ENCODE measurements at regions not wholly inside any gene's neighbourhood (a gene's known extent, or its start where the extent isn't known, plus 50 kb on each side); places are given as distances from the start of the nearest gene placed in this dataset.
"Not testable (repeated sequence)": the region's sequence is repeated elsewhere in the genome, so short reads cannot be mapped to it uniquely, and the experiment has no call there.

- H3K27ac ChIP-seq (replicated peaks) = no peak overlapping the region
- H3K4me3 ChIP-seq (replicated peaks; ENCODE audit: insufficient read depth, low read length) = no peak overlapping the region
- no peak for DNase-seq (ENCODE audit: low read depth in 1 of 2, low spot score in 1 of 2)
- TF ChIP-seq POLR2AphosphoS5 (IDR thresholded peaks at IDR 0.05; ENCODE audit: low read depth) (no peak), GABPA (IDR thresholded peaks at IDR 0.05; ENCODE audit: low read depth) (no peak), REST (IDR thresholded peaks at IDR 0.05; ENCODE audit: insufficient replicate concordance, low read depth) (no peak), SPI1 (IDR thresholded peaks at IDR 0.05; ENCODE audit: borderline replicate concordance, low read depth) (no peak), CTCF (IDR thresholded peaks at IDR 0.05; ENCODE audit: insufficient read depth, low read length) (no peak)
- H3K27me3 ChIP-seq (ENCODE audit: insufficient read depth, poor library complexity, severe bottlenecking) = no peaks in the 10 kb centered on the region
These were observed 582.2 kb upstream of the ARID1B start for GRCh38 chr6:156194981-156195380.

- no peaks in the 10 kb centered on the region for H3K27me3 ChIP-seq (ENCODE audit: insufficient read depth, poor library complexity, severe bottlenecking)
- TF ChIP-seq POLR2AphosphoS5 (IDR thresholded peaks at IDR 0.05; ENCODE audit: low read depth) (no peak), GABPA (IDR thresholded peaks at IDR 0.05; ENCODE audit: low read depth) (no peak), REST (IDR thresholded peaks at IDR 0.05; ENCODE audit: insufficient replicate concordance, low read depth) (no peak), CTCF (IDR thresholded peaks at IDR 0.05; ENCODE audit: insufficient read depth, low read length) (no peak)
- H3K4me3 ChIP-seq (replicated peaks; ENCODE audit: insufficient read depth, low read length) = no peak overlapping the region
- DNase-seq (ENCODE audit: low read depth in 1 of 2, low spot score in 1 of 2) = no peak
- H3K27ac ChIP-seq (replicated peaks) = no peak overlapping the region
These were observed 583.8 kb upstream of the ARID1B start for GRCh38 chr6:156193381-156193780.

- no peaks in the 10 kb centered on the region for H3K27me3 ChIP-seq (ENCODE audit: insufficient read depth, poor library complexity, severe bottlenecking)
- TF ChIP-seq CTCF (IDR thresholded peaks at IDR 0.05; ENCODE audit: insufficient read depth, low read length) = no peak
- TF ChIP-seq REST (IDR thresholded peaks at IDR 0.05; ENCODE audit: insufficient replicate concordance, low read depth) = no peak
- TF ChIP-seq POLR2AphosphoS5 (IDR thresholded peaks at IDR 0.05; ENCODE audit: low read depth) = no peak
- TF ChIP-seq GABPA (IDR thresholded peaks at IDR 0.05; ENCODE audit: low read depth) = no peak
- no peak for TF ChIP-seq SPI1 (IDR thresholded peaks at IDR 0.05; ENCODE audit: borderline replicate concordance, low read depth)
These were observed 585.3 kb upstream of the ARID1B start for GRCh38 chr6:156191895-156192294.

GRCh38 chr6:156191390-156191789 lies 585.8 kb upstream of the ARID1B start:
- not testable (repeated sequence) for H3K27ac ChIP-seq (replicated peaks); DNase-seq (ENCODE audit: low read depth in 1 of 2, low spot score in 1 of 2); H3K27me3 ChIP-seq (ENCODE audit: insufficient read depth, poor library complexity, severe bottlenecking); H3K4me3 ChIP-seq (replicated peaks; ENCODE audit: insufficient read depth, low read length)

More at GRCh38 chr6:156191895-156192294, 585.3 kb upstream of the ARID1B start:
- Histone ChIP-seq H3K4me3 (replicated peaks; ENCODE audit: insufficient read depth, low read length) (no peak overlapping the region), H3K27ac (replicated peaks) (no peak overlapping the region)
- no peak for DNase-seq (ENCODE audit: low read depth in 1 of 2, low spot score in 1 of 2)
